Activated T-cell treated with anti-CD3 and anti-CD28 coated beads, Interleukin-2, amount 50 U/mL, for 72 hours (primary cell): ENCODE measurements at regions not wholly inside any gene's neighbourhood (a gene's known extent, or its start where the extent isn't known, plus 50 kb on each side); places are given as distances from the start of the nearest gene placed in this dataset.

Source experiments
- ATAC-seq, 2 donors: fragments of 150-1000 bp; cut with Tn5 transposase; replicated peaks in 1 of 2; 2 replicates each; pipeline ENCODE4 v1.10.0; 2021; ENCODE audit warnings: moderate library complexity in 2 of 2, mild to moderate bottlenecking in 1 of 2
- DNase-seq, 2 donors: peaks; one replicate each; pipeline ENCODE4 v3.0.0; 2021 to 2022; ENCODE audit warnings: mixed read lengths in 1 of 2
- H3K27ac Mint-ChIP-seq: one replicate; pipeline ENCODE4 v1.8.0; 2022; ENCODE audit warnings: mild to moderate bottlenecking, moderate library complexity, mixed read lengths
- H3K27me3 Mint-ChIP-seq: one replicate; pipeline ENCODE4 v1.8.0; 2022; ENCODE audit warnings: low read depth, mixed read lengths
- H3K36me3 Mint-ChIP-seq, 2 donors: one replicate each; pipeline ENCODE4 v1.8.0; 2022; ENCODE audit warnings: mixed read lengths in 2 of 2, mild to moderate bottlenecking in 1 of 2; ENCODE audit not compliant: insufficient read depth in 2 of 2
- H3K4me1 Mint-ChIP-seq: one replicate; pipeline ENCODE4 v1.8.0; 2022; ENCODE audit warnings: low read depth, mixed read lengths
- H3K4me3 Mint-ChIP-seq, 2 donors: one replicate each; pipeline ENCODE4 v1.8.0; 2022; ENCODE audit warnings: mild to moderate bottlenecking in 2 of 2, mixed read lengths in 2 of 2, moderate library complexity in 2 of 2
- H3K9me3 Mint-ChIP-seq, 2 donors: one replicate each; pipeline ENCODE4 v1.8.0; 2022; ENCODE audit warnings: mixed read lengths in 2 of 2

- no peak for DNase-seq
- Mint-ChIP-seq H3K9me3 (peaks cover 1 to 5% of the 10 kb centered on the region in 2 donors), H3K27me3 (peaks cover 6% of the 10 kb centered on the region), H3K27ac (no peak overlapping the region), H3K36me3 (peaks cover 0 to 1% of the 10 kb centered on the region in 2 donors), H3K4me1 (no peaks in the 10 kb centered on the region), H3K4me3 (no peak overlapping the region)
- no peak for ATAC-seq
Measured at GRCh38 chr2:18083806-18084205, 205.3 kb downstream of the KCNS3 start.

- no peaks in the 10 kb centered on the region for H3K4me1 Mint-ChIP-seq
- H3K4me3 Mint-ChIP-seq, result no peak overlapping the region
- H3K36me3 Mint-ChIP-seq, result no peaks in the 10 kb centered on the region
- H3K27ac Mint-ChIP-seq, result no peak overlapping the region
- no peak for ATAC-seq
- DNase-seq, result no peak
- H3K27me3 Mint-ChIP-seq, result peaks cover 13% of the 10 kb centered on the region
- peaks cover 1 to 5% of the 10 kb centered on the region in 2 donors for H3K9me3 Mint-ChIP-seq
Measured at GRCh38 chr2:18078216-18078615, 199.7 kb downstream of the KCNS3 start.

- Mint-ChIP-seq H3K36me3 (no peaks in the 10 kb centered on the region), H3K27ac (no peak overlapping the region), H3K4me3 (no peak overlapping the region), H3K9me3 (peaks cover 1 to 7% of the 10 kb centered on the region in 2 donors), H3K27me3 (peaks cover 18% of the 10 kb centered on the region), H3K4me1 (no peaks in the 10 kb centered on the region)
- ATAC-seq, result no peak
- DNase-seq, result no peak
Measured at GRCh38 chr2:18077704-18078103, 199.2 kb downstream of the KCNS3 start.

GRCh38 chr2:18077231-18077630 is 198.8 kb downstream of the KCNS3 start:
- Mint-ChIP-seq H3K27me3 (peaks cover 20% of the 10 kb centered on the region), H3K36me3 (no peaks in the 10 kb centered on the region), H3K27ac (no peak overlapping the region), H3K9me3 (peaks cover 1 to 7% of the 10 kb centered on the region in 2 donors), H3K4me3 (no peak overlapping the region), H3K4me1 (no peaks in the 10 kb centered on the region)
- ATAC-seq (no peak), DNase-seq (no peak)

GRCh38 chr2:18074476-18074875 is 196.0 kb downstream of the KCNS3 start:
- H3K4me3 Mint-ChIP-seq, result no peak overlapping the region
- peaks cover 31% of the 10 kb centered on the region for H3K27me3 Mint-ChIP-seq
- ATAC-seq (no peak), DNase-seq (no peak)
- peaks cover 0 to 3% of the 10 kb centered on the region in 2 donors for H3K9me3 Mint-ChIP-seq
- H3K4me1 Mint-ChIP-seq, result no peaks in the 10 kb centered on the region
- no peaks in the 10 kb centered on the region for H3K36me3 Mint-ChIP-seq
- H3K27ac Mint-ChIP-seq, result no peak overlapping the region

- ATAC-seq (no peak), DNase-seq (no peak)
- peaks cover 0 to 1% of the 10 kb centered on the region in 2 donors for H3K9me3 Mint-ChIP-seq
- H3K36me3 Mint-ChIP-seq, result no peaks in the 10 kb centered on the region
- H3K27ac Mint-ChIP-seq, result no peak overlapping the region
- no peak overlapping the region for H3K4me3 Mint-ChIP-seq
- no peaks in the 10 kb centered on the region for H3K4me1 Mint-ChIP-seq
- H3K27me3 Mint-ChIP-seq, result peaks cover 33% of the 10 kb centered on the region
Measured at GRCh38 chr2:18073601-18074000, 195.1 kb downstream of the KCNS3 start.

GRCh38 chr2:18067588-18068384 is 189.3 kb downstream of the KCNS3 start:
- ATAC-seq (no peak), DNase-seq (no peak)
- peaks cover 0 to under 1% of the 10 kb centered on the region in 2 donors for H3K9me3 Mint-ChIP-seq
- H3K27me3 Mint-ChIP-seq, result peaks cover 35% of the 10 kb centered on the region
- no peak overlapping the region for H3K27ac Mint-ChIP-seq
- H3K4me1 Mint-ChIP-seq, result no peaks in the 10 kb centered on the region
- H3K36me3 Mint-ChIP-seq, result no peaks in the 10 kb centered on the region
- H3K4me3 Mint-ChIP-seq, result no peak overlapping the region

GRCh38 chr2:18066894-18067293 is 188.4 kb downstream of the KCNS3 start:
- Mint-ChIP-seq H3K27me3 (peaks cover 32% of the 10 kb centered on the region), H3K27ac (no peak overlapping the region), H3K4me1 (no peaks in the 10 kb centered on the region), H3K9me3 (no peaks in the 10 kb centered on the region), H3K4me3 (no peak overlapping the region), H3K36me3 (no peaks in the 10 kb centered on the region)
- ATAC-seq (no peak), DNase-seq (no peak)

GRCh38 chr2:18066066-18066465 is 187.6 kb downstream of the KCNS3 start:
- H3K36me3 Mint-ChIP-seq, result no peaks in the 10 kb centered on the region
- ATAC-seq, result no peak
- H3K4me3 Mint-ChIP-seq, result no peak overlapping the region
- peaks cover 26% of the 10 kb centered on the region for H3K27me3 Mint-ChIP-seq
- no peak overlapping the region for H3K27ac Mint-ChIP-seq
- no peaks in the 10 kb centered on the region for H3K9me3 Mint-ChIP-seq
- no peaks in the 10 kb centered on the region for H3K4me1 Mint-ChIP-seq
- no peak for DNase-seq

- H3K27me3 Mint-ChIP-seq, result peaks cover 18% of the 10 kb centered on the region
- no peaks in the 10 kb centered on the region for H3K9me3 Mint-ChIP-seq
- H3K4me3 Mint-ChIP-seq, result no peak overlapping the region
- H3K4me1 Mint-ChIP-seq, result no peaks in the 10 kb centered on the region
- no peak for DNase-seq
- no peak for ATAC-seq
- H3K27ac Mint-ChIP-seq, result no peak overlapping the region
- H3K36me3 Mint-ChIP-seq, result no peaks in the 10 kb centered on the region
Measured at GRCh38 chr2:18065249-18065648, 186.8 kb downstream of the KCNS3 start.

GRCh38 chr2:18063826-18064470 is 185.5 kb downstream of the KCNS3 start:
- Mint-ChIP-seq H3K4me3 (no peak overlapping the region), H3K27ac (no peak overlapping the region), H3K36me3 (no peaks in the 10 kb centered on the region), H3K27me3 (peaks cover 16% of the 10 kb centered on the region), H3K9me3 (no peaks in the 10 kb centered on the region), H3K4me1 (no peaks in the 10 kb centered on the region)
- no peak for ATAC-seq
- DNase-seq, result no peak

- DNase-seq (no peak), ATAC-seq (no peak)
- no peaks in the 10 kb centered on the region for H3K4me1 Mint-ChIP-seq
- H3K27ac Mint-ChIP-seq, result no peak overlapping the region
- no peak overlapping the region for H3K4me3 Mint-ChIP-seq
- H3K36me3 Mint-ChIP-seq, result no peaks in the 10 kb centered on the region
- H3K27me3 Mint-ChIP-seq, result peaks cover 10% of the 10 kb centered on the region
- no peaks in the 10 kb centered on the region for H3K9me3 Mint-ChIP-seq
Measured at GRCh38 chr2:18062892-18063291, 184.4 kb downstream of the KCNS3 start.

GRCh38 chr2:18061717-18062116 is 183.2 kb downstream of the KCNS3 start:
- H3K4me3 Mint-ChIP-seq, result no peak overlapping the region
- no peaks in the 10 kb centered on the region for H3K36me3 Mint-ChIP-seq
- ATAC-seq, result no peak
- H3K9me3 Mint-ChIP-seq, result peaks cover 0 to 1% of the 10 kb centered on the region in 2 donors
- H3K27ac Mint-ChIP-seq, result no peak overlapping the region
- no peaks in the 10 kb centered on the region for H3K4me1 Mint-ChIP-seq
- DNase-seq, result no peak
- peaks cover under 1% of the 10 kb centered on the region for H3K27me3 Mint-ChIP-seq
